ENCODE measurements at regions not wholly inside any gene's neighbourhood (a gene's known extent, or its start where the extent isn't known, plus 50 kb on each side); places are given as distances from the start of the nearest gene placed in this dataset.

- no peaks in the 10 kb centered on the region for H4K20me1 ChIP-seq (ENCODE audit: insufficient read depth, low read length)
- H3K4me2 ChIP-seq (ENCODE audit: low read length) = peak overlapping the region; percentile 76
- peak overlapping the region; percentile 49 for H3K4me3 ChIP-seq (ENCODE audit: low read depth, low read length, poor library complexity, severe bottlenecking)
- TF ChIP-seq EZH2phosphoT487 (IDR thresholded peaks at IDR 0.05; ENCODE audit: borderline replicate concordance, low read depth, low read length) (no peak), CTCF (conservative IDR thresholded peaks at IDR 0.05; ENCODE audit: low read length) (no peak)
- H3K9me2 ChIP-seq (ENCODE audit: insufficient read depth, low read length) = no peaks in the 10 kb centered on the region
- CTCF ChIA-PET (ENCODE audit: unreplicated experiment) = no interaction called here
- peaks cover 56% of the 10 kb centered on the region; the same call in 1 of the 2 replicates for H3K9me3 ChIP-seq (ENCODE audit: low read length)
- H3K79me2 ChIP-seq (ENCODE audit: insufficient read depth, low read depth, low read length) = no peaks in the 10 kb centered on the region
- intact Hi-C loops (cut with micrococcal nuclease; ENCODE audit: unreplicated experiment) = loop anchor here (5.0 kb wide), 2 partner anchors 156 to 249 kb away; no protein-coding TSS in a partner anchor
- H3K36me3 ChIP-seq (ENCODE audit: insufficient read depth, low read length) = peaks cover 42% of the 10 kb centered on the region
- POLR2A ChIA-PET = interaction anchor here (0.6 to 1.9 kb wide), 11 partner anchors 9 to 203 kb away, joined by 3 to 8 read pairs (median 4); no protein-coding TSS in a partner anchor
- no peak for DNase-seq (ENCODE audit: low spot score)
- peak overlapping the region; percentile 98 for H3K27ac ChIP-seq (ENCODE audit: low read depth, low read length, poor library complexity, severe bottlenecking)
- BruUV-seq (replicated peaks) = no TSS peak
- peak overlapping the region; percentile 81 for H2AFZ ChIP-seq (ENCODE audit: low read length)
- H3K4me1 ChIP-seq (ENCODE audit: insufficient read depth, low read length, poor library complexity, severe bottlenecking) = peaks cover 48% of the 10 kb centered on the region
Observed at GRCh38 chr18:8910843-8911242, 191.7 kb upstream of the NDUFV2 start.

GRCh38 chr18:8911408-8912340, 190.8 kb upstream of the NDUFV2 start:
- Histone ChIP-seq H4K20me1 (ENCODE audit: insufficient read depth, low read length) (no peaks in the 10 kb centered on the region), H3K9me3 (ENCODE audit: low read length) (peaks cover 57% of the 10 kb centered on the region; the same call in 1 of the 2 replicates), H3K4me1 (ENCODE audit: insufficient read depth, low read length, poor library complexity, severe bottlenecking) (peaks cover 51% of the 10 kb centered on the region), H3K9me2 (ENCODE audit: insufficient read depth, low read length) (no peaks in the 10 kb centered on the region), H3K79me2 (ENCODE audit: insufficient read depth, low read depth, low read length) (no peaks in the 10 kb centered on the region), H3K27ac (ENCODE audit: low read depth, low read length, poor library complexity, severe bottlenecking) (peak overlapping the region; percentile 98), H3K4me2 (ENCODE audit: low read length) (peak overlapping the region; percentile 76), H3K4me3 (ENCODE audit: low read depth, low read length, poor library complexity, severe bottlenecking) (peak overlapping the region; percentile 49), H2AFZ (ENCODE audit: low read length) (peak overlapping the region; percentile 81; the same call in 1 of the 2 replicates), H3K36me3 (ENCODE audit: insufficient read depth, low read length) (peaks cover 42% of the 10 kb centered on the region)
- TF ChIP-seq CTCF (conservative IDR thresholded peaks at IDR 0.05; ENCODE audit: low read length) (no peak), EZH2phosphoT487 (IDR thresholded peaks at IDR 0.05; ENCODE audit: borderline replicate concordance, low read depth, low read length) (no peak)
- ChIA-PET POLR2A (interaction anchor here (0.6 to 2.1 kb wide), 16 partner anchors 9 to 250 kb away, joined by 3 to 8 read pairs (median 4); no protein-coding TSS in a partner anchor), CTCF (ENCODE audit: unreplicated experiment) (interaction anchor here (0.6 to 1.0 kb wide), 2 partner anchors 24 to 37 kb away, joined by 3 read pairs; no protein-coding TSS in a partner anchor)
- DNase-seq (ENCODE audit: low spot score) = peak; percentile 80
- intact Hi-C loops (cut with micrococcal nuclease; ENCODE audit: unreplicated experiment) = loop anchor here (1.0 to 5.0 kb wide), 7 partner anchors 40 to 249 kb away; no protein-coding TSS in a partner anchor
- TSS peak; percentile 93 for BruUV-seq (replicated peaks)

Measured in OCI-LY7 (cell line).